NCI-H146 (cell line): ENCODE measurements at regions not wholly inside any gene's neighbourhood (a gene's known extent, or its start where the extent isn't known, plus 50 kb on each side); places are given as distances from the start of the nearest gene placed in this dataset.

Source experiments
- DNase-seq: peaks from one replicate; lab custom pipeline; 2025; lab: John Stamatoyannopoulos, UW

GRCh38 chr7:7118822-7119221, 63.5 kb upstream of the C1GALT1 start:
- no peak for DNase-seq

GRCh38 chr7:7119729-7120128, 62.6 kb upstream of the C1GALT1 start:
- no peak for DNase-seq

- DNase-seq, result no peak
Measured at GRCh38 chr7:7122033-7122478, 60.3 kb upstream of the C1GALT1 start.

GRCh38 chr7:7122701-7123281, 59.6 kb upstream of the C1GALT1 start:
- no peak for DNase-seq

GRCh38 chr7:7125963-7126362, 56.4 kb upstream of the C1GALT1 start:
- no peak for DNase-seq

- no peak for DNase-seq
Measured at GRCh38 chr7:7127773-7128172, 54.6 kb upstream of the C1GALT1 start.

GRCh38 chr7:7129381-7129780, 53.0 kb upstream of the C1GALT1 start:
- no peak for DNase-seq

GRCh38 chr7:7131273-7131672, 51.1 kb upstream of the C1GALT1 start:
- no peak for DNase-seq
